ENCODE measurements at regions not wholly inside any gene's neighbourhood (a gene's known extent, or its start where the extent isn't known, plus 50 kb on each side); places are given as distances from the start of the nearest gene placed in this dataset.

GRCh38 chr3:54066253-54066652 is 56.1 kb upstream of the CACNA2D3 start:
- H3K4me3 ChIP-seq (replicated peaks in 1 of 4; ENCODE audit: control extremely low read depth in 1 of 4, insufficient read depth in 1 of 4, low read depth in 3 of 4, low read length in 4 of 4): no peak overlapping the region
- H3K4me1 ChIP-seq (ENCODE audit: control insufficient read depth, extremely low read depth, insufficient read depth, low read length): no peaks in the 10 kb centered on the region
- no peak for DNase-seq (ENCODE audit: low read depth in 2 of 2)
- no peaks in the 10 kb centered on the region for H3K9me3 ChIP-seq (ENCODE audit: control insufficient read depth, insufficient read depth, low read depth, low read length)
- H3K27me3 ChIP-seq (ENCODE audit: control insufficient read depth, insufficient read depth, low read length): no peaks in the 10 kb centered on the region
- H2AFZ ChIP-seq (ENCODE audit: low read length): no peak overlapping the region
- no peaks in the 10 kb centered on the region for H4K20me1 ChIP-seq (ENCODE audit: control insufficient read depth, extremely low read depth, insufficient read depth, low read length)
- TF ChIP-seq CTCF (conservative IDR thresholded peaks at IDR 0.05 in 1 of 2, IDR thresholded peaks at IDR 0.05 in 1 of 2; ENCODE audit: low read depth in 1 of 2, low read length in 2 of 2): no peak
- H3K79me2 ChIP-seq (ENCODE audit: control insufficient read depth, insufficient read depth, low read length): no peaks in the 10 kb centered on the region
- no peak overlapping the region for H3K4me2 ChIP-seq (ENCODE audit: extremely low read depth, insufficient read depth, low read length)
- no peak overlapping the region for H3K9ac ChIP-seq (ENCODE audit: insufficient read depth, low read length)
- H3K36me3 ChIP-seq (ENCODE audit: control insufficient read depth, insufficient read depth, low read length): no peaks in the 10 kb centered on the region
- H3K27ac ChIP-seq (ENCODE audit: insufficient read depth, low read length): no peak overlapping the region

GRCh38 chr3:54065586-54065985 is 56.8 kb upstream of the CACNA2D3 start:
- no peaks in the 10 kb centered on the region for H4K20me1 ChIP-seq (ENCODE audit: control insufficient read depth, extremely low read depth, insufficient read depth, low read length)
- TF ChIP-seq CTCF (conservative IDR thresholded peaks at IDR 0.05 in 1 of 2, IDR thresholded peaks at IDR 0.05 in 1 of 2; ENCODE audit: low read depth in 1 of 2, low read length in 2 of 2): no peak
- TF ChIP-seq EZH2 (IDR thresholded peaks at IDR 0.05; ENCODE audit: low read length, missing control alignments): no peak
- no peak overlapping the region for H3K27ac ChIP-seq (ENCODE audit: insufficient read depth, low read length)
- no peak overlapping the region for H3K4me3 ChIP-seq (replicated peaks in 1 of 4; ENCODE audit: control extremely low read depth in 1 of 4, insufficient read depth in 1 of 4, low read depth in 3 of 4, low read length in 4 of 4)
- DNase-seq (ENCODE audit: low read depth in 2 of 2): no peak
- no peak overlapping the region for H3K4me2 ChIP-seq (ENCODE audit: extremely low read depth, insufficient read depth, low read length)
- no peaks in the 10 kb centered on the region for H3K27me3 ChIP-seq (ENCODE audit: control insufficient read depth, insufficient read depth, low read length)
- no peaks in the 10 kb centered on the region for H3K4me1 ChIP-seq (ENCODE audit: control insufficient read depth, extremely low read depth, insufficient read depth, low read length)
- no peaks in the 10 kb centered on the region for H3K9me3 ChIP-seq (ENCODE audit: control insufficient read depth, insufficient read depth, low read depth, low read length)
- H3K79me2 ChIP-seq (ENCODE audit: control insufficient read depth, insufficient read depth, low read length): no peaks in the 10 kb centered on the region
- no peaks in the 10 kb centered on the region for H3K36me3 ChIP-seq (ENCODE audit: control insufficient read depth, insufficient read depth, low read length)
- no peak overlapping the region for H3K9ac ChIP-seq (ENCODE audit: insufficient read depth, low read length)
- no peak overlapping the region for H2AFZ ChIP-seq (ENCODE audit: low read length)

GRCh38 chr3:54065140-54065539 is 57.2 kb upstream of the CACNA2D3 start:
- H3K4me1 ChIP-seq (ENCODE audit: control insufficient read depth, extremely low read depth, insufficient read depth, low read length): no peaks in the 10 kb centered on the region
- no peak overlapping the region for H3K9ac ChIP-seq (ENCODE audit: insufficient read depth, low read length)
- H3K9me3 ChIP-seq (ENCODE audit: control insufficient read depth, insufficient read depth, low read depth, low read length): no peaks in the 10 kb centered on the region
- no peak overlapping the region for H2AFZ ChIP-seq (ENCODE audit: low read length)
- TF ChIP-seq CTCF (conservative IDR thresholded peaks at IDR 0.05 in 1 of 2, IDR thresholded peaks at IDR 0.05 in 1 of 2; ENCODE audit: low read depth in 1 of 2, low read length in 2 of 2) (no peak), EZH2 (IDR thresholded peaks at IDR 0.05; ENCODE audit: low read length, missing control alignments) (no peak)
- H3K79me2 ChIP-seq (ENCODE audit: control insufficient read depth, insufficient read depth, low read length): no peaks in the 10 kb centered on the region
- DNase-seq (ENCODE audit: low read depth in 2 of 2): no peak
- no peaks in the 10 kb centered on the region for H3K36me3 ChIP-seq (ENCODE audit: control insufficient read depth, insufficient read depth, low read length)
- H4K20me1 ChIP-seq (ENCODE audit: control insufficient read depth, extremely low read depth, insufficient read depth, low read length): no peaks in the 10 kb centered on the region
- no peak overlapping the region for H3K27ac ChIP-seq (ENCODE audit: insufficient read depth, low read length)
- H3K4me2 ChIP-seq (ENCODE audit: extremely low read depth, insufficient read depth, low read length): no peak overlapping the region
- no peaks in the 10 kb centered on the region for H3K27me3 ChIP-seq (ENCODE audit: control insufficient read depth, insufficient read depth, low read length)
- no peak overlapping the region for H3K4me3 ChIP-seq (replicated peaks in 1 of 4; ENCODE audit: control extremely low read depth in 1 of 4, insufficient read depth in 1 of 4, low read depth in 3 of 4, low read length in 4 of 4)

Measured in fibroblast of lung (primary cell).